HepG2 (cell line): ENCODE measurements at regions not wholly inside any gene's neighbourhood (a gene's known extent, or its start where the extent isn't known, plus 50 kb on each side); places are given as distances from the start of the nearest gene placed in this dataset.
"Not testable (repeated sequence)": the region's sequence is repeated elsewhere in the genome, so short reads cannot be mapped to it uniquely, and the experiment has no call there.

Experiments
- ATAC-seq: fragments of 200-7000 bp; cut with Tn5 transposase; 3 replicates; pipeline ENCODE4 v1.9.1; 2020; ENCODE audit warnings: mild to moderate bottlenecking, moderate library complexity
- BruUV-seq: library from RNA; stranded (reverse); fragments of 400-500 nt; replicated peaks from 2 replicates; lab custom pipeline; 2021; lab: Mats Ljungman, UMichigan
- CTCF ChIA-PET: fragments of 300-600 bp; formaldehyde crosslinking; extraction: SDS; loops from one replicate; lab custom pipeline; 2021; ENCODE audit warnings: low total read pairs, inconsistent platforms, low intra/inter-chr PET ratio; lab: Yijun Ruan, JAX
- POLR2A ChIA-PET: fragments of 350-600 bp; sonication (Branson Sonifier 250); formaldehyde crosslinking; loops from one replicate; lab custom pipeline; 2020; ENCODE audit warnings: antibody characterized with exemption, inconsistent platforms; lab: Yijun Ruan, JAX
- DNase-seq: peaks from one replicate; pipeline ENCODE4 v3.0.0-alpha.2; 2015; ENCODE audit warnings: low spot score
- FAIRE-seq: peaks from 3 replicates; lab custom pipeline; 2011; peaks lifted over from hg19 to GRCh38; lab: Jason Lieb, UNC
- H2AFZ ChIP-seq: one replicate; pipeline ENCODE4 v1.6.1; 2011; ENCODE audit warnings: low read length, inconsistent platforms
- H3K27ac ChIP-seq: fragments of 300-600 bp; 3 replicates; pipeline ENCODE4 v1.8.0; 2011; ENCODE audit warnings: mixed run types, mild to moderate bottlenecking, mixed read lengths, low read length, inconsistent platforms; ENCODE audit not compliant: insufficient read depth; ENCODE audit errors: extremely low read length
- H3K27me3 ChIP-seq, 2 experiments: fragments of 200-600 bp in 1 of 2; 2 replicates in 1 of 2; 3 replicates in 1 of 2; pipeline versions ENCODE4 v1.6.0 to v1.8.0; 2011; ENCODE audit warnings: low read length in 2 of 2, mild to moderate bottlenecking in 2 of 2, moderate library complexity in 2 of 2, inconsistent platforms in 1 of 2; ENCODE audit not compliant: insufficient read depth in 2 of 2, control insufficient read depth in 1 of 2
- H3K36me3 ChIP-seq, 2 experiments: fragments of 200-600 bp in 1 of 2; replicated peaks in 1 of 2; 2 replicates in 1 of 2; 3 replicates in 1 of 2; pipeline versions ENCODE4 v1.5.1 to v1.8.0; 2011; ENCODE audit warnings: low read length in 2 of 2, inconsistent platforms in 1 of 2; ENCODE audit not compliant: insufficient read depth in 2 of 2, control insufficient read depth in 1 of 2
- H3K4me1 ChIP-seq: 2 replicates; pipeline ENCODE4 v1.5.1; 2012; ENCODE audit warnings: low read length, inconsistent platforms; ENCODE audit not compliant: insufficient read depth
- H3K4me2 ChIP-seq: 2 replicates; pipeline ENCODE4 v1.6.0; 2011; ENCODE audit warnings: low read depth, low read length, inconsistent platforms
- H3K4me3 ChIP-seq, 3 experiments: fragments of 200-600 bp in 1 of 3; sonication (generic), shearing (Covaris generic) in 1 of 3; replicated peaks in 1 of 3; 2 replicates each; pipeline ENCODE4 v1.5.1; 2011 to 2016; ENCODE audit warnings: low read length in 3 of 3, inconsistent platforms in 2 of 3, low read depth in 2 of 3, mild to moderate bottlenecking in 2 of 3, control low read depth in 1 of 3, mixed read lengths in 1 of 3; ENCODE audit not compliant: insufficient read depth in 1 of 3
- H3K79me2 ChIP-seq: one replicate; pipeline ENCODE4 v1.6.1; 2011; ENCODE audit warnings: low read length, inconsistent platforms; ENCODE audit not compliant: insufficient read depth
- H3K9ac ChIP-seq: 2 replicates; pipeline ENCODE4 v1.6.0; 2011; ENCODE audit warnings: mild to moderate bottlenecking, low read depth, low read length, inconsistent platforms; ENCODE audit not compliant: insufficient read depth
- H3K9me3 ChIP-seq: 2 replicates; pipeline ENCODE4 v1.5.1; 2012; ENCODE audit warnings: mild to moderate bottlenecking, low read length
- H4K20me1 ChIP-seq: 2 replicates; pipeline ENCODE4 v1.6.0; 2011; ENCODE audit warnings: inconsistent platforms, mild to moderate bottlenecking, low read length, moderate library complexity; ENCODE audit not compliant: insufficient read depth
- GLI4 ChIP-seq: sonication (generic); formaldehyde crosslinking; IDR thresholded peaks from 2 replicates; pipeline ENCODE4 v1.5.1; 2020; ENCODE audit warnings: missing genetic modification reagents, mild to moderate bottlenecking, moderate library complexity, borderline replicate concordance
- HNRNPK ChIP-seq: fragments of 200-400 bp; formaldehyde crosslinking; IDR thresholded peaks from 2 replicates; pipeline ENCODE4 v1.6.1; 2018; ENCODE audit warnings: low read length, low read depth, moderate library complexity, mild to moderate bottlenecking; ENCODE audit not compliant: poor library complexity, severe bottlenecking
- MAX ChIP-seq: IDR thresholded peaks from 2 replicates; pipeline ENCODE4 v1.6.1; 2012; ENCODE audit warnings: inconsistent platforms
- PRPF4 ChIP-seq: fragments of 200-400 bp; formaldehyde crosslinking; IDR thresholded peaks from 2 replicates; pipeline ENCODE4 v1.6.1; 2016; ENCODE audit warnings: low read length, low read depth; ENCODE audit not compliant: poor library complexity, severe bottlenecking
- REPIN1 ChIP-seq: sonication (generic); formaldehyde crosslinking; IDR thresholded peaks from 2 replicates; pipeline ENCODE4 v1.8.0; 2022; ENCODE audit warnings: missing genetic modification reagents, low read depth, mild to moderate bottlenecking, borderline replicate concordance
- TRIM24 ChIP-seq: sonication (generic); formaldehyde crosslinking; IDR thresholded peaks from 2 replicates; pipeline ENCODE4 v1.8.0; 2022; ENCODE audit warnings: mild to moderate bottlenecking, missing genetic modification reagents
- ZFP1 ChIP-seq: IDR thresholded peaks from 2 replicates; pipeline ENCODE4 v1.6.1; 2016
- ZNF143 ChIP-seq: sonication (generic); formaldehyde crosslinking; IDR thresholded peaks from 2 replicates; pipeline ENCODE4 v1.4.0; 2020; ENCODE audit warnings: missing genetic modification reagents
- ZNF644 ChIP-seq: IDR thresholded peaks from 2 replicates; pipeline ENCODE4 v1.6.1; 2016; ENCODE audit warnings: low read depth
- ZNF839 ChIP-seq: sonication (generic); formaldehyde crosslinking; IDR thresholded peaks from 2 replicates; pipeline ENCODE4 v1.4.0; 2020; ENCODE audit warnings: missing genetic modification reagents, mild to moderate bottlenecking, borderline replicate concordance
- ZSCAN21 ChIP-seq: sonication (generic); formaldehyde crosslinking; IDR thresholded peaks from 2 replicates; pipeline ENCODE4 v1.8.0; 2022; ENCODE audit warnings: mild to moderate bottlenecking, missing genetic modification reagents, moderate library complexity, borderline replicate concordance
- WGBS: methylation state at CpG from one replicate; pipeline ENCODE4 v1.1.6; 2017; ENCODE audit warnings: low lambda C conversion rate; 5-methylcytosine and 5-hydroxymethylcytosine counted together
- in situ Hi-C: cut with HindIII; loops from 2 replicates; pipeline ENCODE4 v1.10.0; 2017; ENCODE audit warnings: low pct_unique_long_range_greater_than_20kb; ENCODE audit not compliant: extremely low pct_ligation_motif_present
- intact Hi-C: fragments of 100-400 bp; cut with micrococcal nuclease; formaldehyde crosslinking; loops from one replicate; pipeline ENCODE4 v1.10.0; 2022; ENCODE audit not compliant: unreplicated experiment

GRCh38 chr5:39654715-39655114, 229.9 kb upstream of the DAB2 start (continued):
- TF ChIP-seq MAX (no peak), ZNF143 (CRISPR knock-in tag) (no peak), ZSCAN21 (CRISPR knock-in tag) (no peak), PRPF4 (no peak), REPIN1 (CRISPR knock-in tag) (no peak), HNRNPK (no peak), ZNF644 (CRISPR knock-in tag) (no peak)

GRCh38 chr5:39652481-39652880, 227.7 kb upstream of the DAB2 start:
- 37% methylated on average over 6 of the region's 6 CpGs for WGBS

GRCh38 chr5:39652036-39652435, 227.3 kb upstream of the DAB2 start:
- Histone ChIP-seq H3K9ac (no peak overlapping the region), H2AFZ (no peak overlapping the region), H3K79me2 (no peaks in the 10 kb centered on the region), H3K4me3 (no peak overlapping the region), H3K27me3 (no peaks in the 10 kb centered on the region; a peak in 1 of 5 replicates), H3K4me1 (no peaks in the 10 kb centered on the region), H3K4me2 (no peak overlapping the region), H3K27ac (no peak overlapping the region), H3K9me3 (no peaks in the 10 kb centered on the region), H3K36me3 (no peaks in the 10 kb centered on the region), H4K20me1 (no peaks in the 10 kb centered on the region)
- WGBS = 48% methylated on average over 4 of the region's 4 CpGs
- no TSS peak for BruUV-seq
- in situ Hi-C loops (no loop called here), intact Hi-C loops (no loop called here)
- ATAC-seq (no peak), DNase-seq (no peak), FAIRE-seq (no peak)
- ChIA-PET CTCF (no interaction called here), POLR2A (no interaction called here)
- TF ChIP-seq TRIM24 (CRISPR knock-in tag) (no peak), ZFP1 (CRISPR knock-in tag) (no peak), GLI4 (CRISPR knock-in tag) (no peak), ZNF839 (CRISPR knock-in tag) (no peak)

More at GRCh38 chr5:39652481-39652880, 227.7 kb upstream of the DAB2 start:
- ATAC-seq, H3K4me1 ChIP-seq, H2AFZ ChIP-seq, H3K9ac ChIP-seq, POLR2A ChIA-PET, H3K79me2 ChIP-seq, H4K20me1 ChIP-seq, H3K4me2 ChIP-seq, in situ Hi-C loops, CTCF ChIA-PET, intact Hi-C loops, BruUV-seq, DNase-seq, H3K9me3 ChIP-seq, H3K27ac ChIP-seq, FAIRE-seq, H3K4me3 ChIP-seq, H3K36me3 ChIP-seq, H3K27me3 ChIP-seq: not testable (repeated sequence)
